Choroid plexus epithelial cell (primary cell): ENCODE measurements at regions not wholly inside any gene's neighbourhood (a gene's known extent, or its start where the extent isn't known, plus 50 kb on each side); places are given as distances from the start of the nearest gene placed in this dataset.
A peak's percentile ranks its signal among the peaks of the same experiment; 100 is the strongest.
"Not testable (repeated sequence)": the region's sequence is repeated elsewhere in the genome, so short reads cannot be mapped to it uniquely, and the experiment has no call there.

Source experiments
- DNase-seq: peaks from one replicate; pipeline ENCODE4 v3.0.0-alpha.2; 2010; ENCODE audit warnings: low read depth
- H3K4me3 ChIP-seq: 2 replicates; pipeline ENCODE4 v1.5.1; 2011; ENCODE audit warnings: low read depth, mild to moderate bottlenecking, control low read depth, low read length, moderate library complexity
- CTCF ChIP-seq: conservative IDR thresholded peaks from 2 replicates; pipeline ENCODE4 v1.5.1; 2011; ENCODE audit warnings: low read depth, mild to moderate bottlenecking, control low read depth, inconsistent platforms, low read length, moderate library complexity

- DNase-seq, result peak; percentile 2
- no peak overlapping the region for H3K4me3 ChIP-seq
- TF ChIP-seq CTCF, result no peak
Observed at GRCh38 chrX:905848-906566, 275.4 kb downstream of the SHOX start.

- TF ChIP-seq CTCF, result no peak
- no peak for DNase-seq
- no peak overlapping the region for H3K4me3 ChIP-seq
Observed at GRCh38 chrX:903116-903515, 272.5 kb downstream of the SHOX start.

DNA sequence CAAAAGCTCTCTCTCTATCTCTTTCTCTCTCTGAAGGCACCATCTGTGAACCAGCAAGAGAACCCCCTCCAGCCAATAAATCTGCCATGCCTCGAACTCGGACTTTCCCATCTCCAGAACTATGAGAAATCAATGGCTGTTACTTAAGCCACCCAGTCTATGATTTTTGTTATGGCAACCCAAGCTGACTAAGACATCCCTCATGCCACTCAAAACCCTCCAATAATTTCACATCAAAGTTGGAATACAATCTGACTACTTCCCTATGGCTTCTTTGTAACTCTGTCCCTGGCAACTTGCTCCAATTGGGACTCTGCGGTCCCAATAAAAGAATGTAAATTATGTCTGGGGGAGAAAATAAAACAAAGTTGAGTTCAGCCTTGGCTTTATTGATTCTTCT is 265.7 kb downstream of the SHOX start:
- no peak for DNase-seq
- H3K4me3 ChIP-seq, result no peak overlapping the region
- no peak for TF ChIP-seq CTCF

GRCh38 chrX:889966-890651 is 259.5 kb downstream of the SHOX start:
- no peak for DNase-seq
- no peak for TF ChIP-seq CTCF
- no peak overlapping the region for H3K4me3 ChIP-seq

DNA sequence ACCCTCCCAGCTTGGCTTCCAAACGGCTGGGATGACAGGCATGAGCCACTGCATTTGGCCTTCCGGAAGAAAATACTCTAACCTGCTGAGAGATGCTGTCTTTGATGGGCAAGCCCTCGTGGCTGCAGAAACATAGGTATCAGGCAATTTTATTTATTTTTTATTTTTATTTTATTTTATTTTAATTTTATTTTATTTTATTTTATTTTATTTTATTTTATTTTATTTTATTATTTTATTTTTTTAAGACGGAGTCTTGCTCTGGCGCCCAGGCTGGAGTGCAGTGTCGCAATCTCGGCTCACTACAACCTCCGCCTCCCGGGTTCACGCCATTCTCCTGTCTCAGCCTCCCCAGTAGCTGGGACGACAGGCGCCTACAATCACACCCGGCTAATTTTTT is 257.1 kb downstream of the SHOX start:
- DNase-seq, H3K4me3 ChIP-seq: not testable (repeated sequence)

DNA sequence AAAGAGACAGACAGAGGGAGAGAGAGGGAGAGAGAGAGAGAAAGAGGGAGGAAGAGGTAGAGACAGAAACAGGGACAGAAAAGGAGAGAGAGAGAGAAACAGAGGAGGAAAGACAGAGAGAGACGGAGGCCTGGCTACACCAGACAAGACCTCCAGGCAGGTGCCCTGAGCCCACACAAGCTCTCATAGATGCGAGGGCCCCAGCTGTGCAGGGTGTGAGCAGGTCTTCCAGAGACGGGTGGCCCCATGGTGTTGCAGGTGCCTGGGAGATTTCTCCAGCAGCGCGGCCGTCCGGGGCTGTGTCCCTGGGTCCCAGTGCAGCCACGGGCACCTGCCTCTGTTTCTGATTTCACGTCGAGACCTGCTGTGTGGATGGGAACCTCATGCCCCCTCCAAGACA is 253.0 kb downstream of the SHOX start:
- DNase-seq, result no peak
- no peak for TF ChIP-seq CTCF
- no peak overlapping the region for H3K4me3 ChIP-seq

GRCh38 chrX:879756-880698 is 249.4 kb downstream of the SHOX start:
- H3K4me3 ChIP-seq, DNase-seq: not testable (repeated sequence)

GRCh38 chrX:874061-874460 is 243.5 kb downstream of the SHOX start:
- DNase-seq, result no peak
- H3K4me3 ChIP-seq, result no peak overlapping the region
- TF ChIP-seq CTCF, result no peak
